B cell (primary cell): ENCODE measurements at regions not wholly inside any gene's neighbourhood (a gene's known extent, or its start where the extent isn't known, plus 50 kb on each side); places are given as distances from the start of the nearest gene placed in this dataset.
"Not testable (repeated sequence)": the region's sequence is repeated elsewhere in the genome, so short reads cannot be mapped to it uniquely, and the experiment has no call there.

Experiments
- ATAC-seq: fragments of 200-7000 bp; cut with Tn5 transposase; one replicate; pipeline ENCODE4 v1.10.0; 2021; ENCODE audit warnings: low read depth, mild to moderate bottlenecking, moderate number of reproducible peaks, moderate library complexity
- CTCF ChIA-PET: fragments of 350-600 bp; sonication (Branson Sonifier 250); formaldehyde crosslinking; loops from one replicate; lab custom pipeline; 2021; ENCODE audit warnings: antibody characterized with exemption, inconsistent platforms; lab: Charles Lee
- POLR2A ChIA-PET: fragments of 350-600 bp; sonication (Branson Sonifier 250); formaldehyde crosslinking; loops from one replicate; lab custom pipeline; 2021; ENCODE audit warnings: antibody characterized with exemption; lab: Charles Lee
- DNase-seq: peaks from one replicate; pipeline ENCODE4 v3.0.0; 2013
- H2AFZ ChIP-seq: 2 replicates; pipeline ENCODE4 v1.6.1; 2012; ENCODE audit warnings: mild to moderate bottlenecking, low read depth, low read length; ENCODE audit not compliant: insufficient read depth, poor library complexity, severe bottlenecking
- H3K27ac ChIP-seq, 2 donors: 1 replicate in 1 of 2; 2 replicates in 1 of 2; pipeline ENCODE4 v1.5.1; 2012 to 2013; ENCODE audit warnings: low read length in 2 of 2, mild to moderate bottlenecking in 2 of 2, moderate library complexity in 1 of 2
- H3K27me3 ChIP-seq, 4 experiments: fragments of 200-600 bp in 1 of 4; sonication (generic) in 1 of 4; replicated peaks in 1 of 4; 1 replicate in 2 of 4; 2 replicates in 2 of 4; pipeline versions ENCODE4 v1.6.1 to v1.7.0; 2013 to 2016; ENCODE audit warnings: low read length in 3 of 4, mild to moderate bottlenecking in 2 of 4, mixed read lengths in 1 of 4, moderate library complexity in 1 of 4; ENCODE audit not compliant: insufficient read depth in 4 of 4, control insufficient read depth in 3 of 4; ENCODE audit errors: control extremely low read depth in 1 of 4
- H3K36me3 ChIP-seq, 2 experiments: replicated peaks in 1 of 2; 1 replicate in 1 of 2; 2 replicates in 1 of 2; pipeline versions ENCODE4 v1.6.1 to v1.7.1; 2013; ENCODE audit warnings: low read length in 1 of 2; ENCODE audit not compliant: insufficient read depth in 2 of 2, control insufficient read depth in 1 of 2; ENCODE audit errors: control extremely low read depth in 1 of 2, extremely low read depth in 1 of 2
- H3K4me1 ChIP-seq, 2 donors: fragments of 200-600 bp in 1 of 2; sonication (generic) in 1 of 2; 1 replicate in 1 of 2; 2 replicates in 1 of 2; pipeline versions ENCODE4 v1.5.1 to v1.6.1; 2013 to 2017; ENCODE audit warnings: low read length in 2 of 2; ENCODE audit not compliant: control insufficient read depth in 2 of 2, insufficient read depth in 2 of 2
- H3K4me2 ChIP-seq: replicated peaks from 2 replicates; pipeline ENCODE3; 2012; ENCODE audit warnings: mild to moderate bottlenecking, low read depth, low read length; ENCODE audit not compliant: poor library complexity, severe bottlenecking
- H3K4me3 ChIP-seq, 5 experiments: fragments of 200-600 bp in 1 of 5; sonication (generic) in 1 of 5; 1 replicate in 3 of 5; 2 replicates in 2 of 5; pipeline versions ENCODE4 v1.5.1 to v1.7.0; 2011 to 2016; ENCODE audit warnings: low read length in 4 of 5, mild to moderate bottlenecking in 4 of 5, low read depth in 2 of 5, control low read depth in 1 of 5, moderate library complexity in 1 of 5; ENCODE audit not compliant: insufficient read depth in 1 of 5; ENCODE audit errors: control extremely low read depth in 1 of 5, extremely low read depth in 1 of 5
- H3K79me2 ChIP-seq: fragments of 200-600 bp; sonication (generic); one replicate; pipeline ENCODE4 v1.6.0; 2016; ENCODE audit warnings: low read length; ENCODE audit not compliant: control insufficient read depth, insufficient read depth
- H3K9ac ChIP-seq: fragments of 200-600 bp; sonication (generic); 2 replicates; pipeline ENCODE4 v1.6.1; 2017; ENCODE audit warnings: mild to moderate bottlenecking, low read length, moderate library complexity
- H3K9me3 ChIP-seq, 3 donors: one replicate each; pipeline versions ENCODE4 v1.6.1 to v1.7.1; 2013; ENCODE audit warnings: low read length in 2 of 3; ENCODE audit not compliant: control insufficient read depth in 2 of 3, insufficient read depth in 1 of 3; ENCODE audit errors: control extremely low read depth in 1 of 3
- H4K20me1 ChIP-seq: 2 replicates; pipeline ENCODE4 v1.6.0; 2012; ENCODE audit warnings: mild to moderate bottlenecking, low read length; ENCODE audit not compliant: insufficient read depth, control insufficient read depth, poor library complexity, severe bottlenecking
- H3K27ac Mint-ChIP-seq: one replicate; pipeline ENCODE4 v1.8.0; 2021; ENCODE audit warnings: mixed read lengths
- H3K27me3 Mint-ChIP-seq: one replicate; pipeline ENCODE4 v1.8.0; 2021; ENCODE audit warnings: mixed read lengths
- H3K4me1 Mint-ChIP-seq: one replicate; pipeline ENCODE4 v1.8.0; 2021; ENCODE audit warnings: mixed read lengths
- H3K4me3 Mint-ChIP-seq: one replicate; pipeline ENCODE4 v1.8.0; 2021; ENCODE audit warnings: mixed read lengths
- H3K9me3 Mint-ChIP-seq: one replicate; pipeline ENCODE4 v1.8.0; 2022; ENCODE audit warnings: mixed read lengths; ENCODE audit not compliant: insufficient read depth
- EZH2 ChIP-seq: IDR thresholded peaks from 2 replicates; pipeline ENCODE4 v1.6.1; 2012; ENCODE audit warnings: borderline replicate concordance, low read depth, mild to moderate bottlenecking, moderate library complexity, low read length; ENCODE audit not compliant: insufficient read depth, poor library complexity, severe bottlenecking
- WGBS: methylation state at CpG from one replicate; pipeline ENCODE4 v1.1.5; 2013; ENCODE audit warnings: missing lambda C conversion rate; ENCODE audit not compliant: insufficient coverage; 5-methylcytosine and 5-hydroxymethylcytosine counted together
- intact Hi-C: fragments of 100-400 bp; cut with micrococcal nuclease; formaldehyde crosslinking; loops from one replicate; pipeline ENCODE4 v1.10.0; 2022
- TF ChIP-seq, protein P1 (sequence below): fragments of 200-600 bp; IDR thresholded peaks from one replicate; pipeline ENCODE4 v1.8.0; 2022; ENCODE audit warnings: antibody characterized with exemption, mild to moderate bottlenecking

GRCh38 chr20:60789399-60789798 is 462.7 kb upstream of the CDH4 start:
- Histone ChIP-seq H3K4me3 (no peak overlapping the region), H3K9me3 (peaks cover 0 to 15% (median 0%) of the 10 kb centered on the region in 3 donors), H3K4me1 (no peaks in the 10 kb centered on the region), H3K79me2 (no peaks in the 10 kb centered on the region), H2AFZ (no peak overlapping the region), H3K27me3 (no peaks in the 10 kb centered on the region), H3K4me2 (no peak overlapping the region), H3K36me3 (no peaks in the 10 kb centered on the region), H3K27ac (no peak overlapping the region), H4K20me1 (no peaks in the 10 kb centered on the region), H3K9ac (no peak overlapping the region)
- Mint-ChIP-seq H3K27me3 (no peaks in the 10 kb centered on the region), H3K27ac (no peak overlapping the region), H3K4me1 (no peaks in the 10 kb centered on the region), H3K4me3 (no peak overlapping the region), H3K9me3 (no peaks in the 10 kb centered on the region)
- ChIA-PET POLR2A (no interaction called here), CTCF (no interaction called here)
- ATAC-seq (no peak), DNase-seq (no peak)
- no peak for TF ChIP-seq EZH2
- TF ChIP-seq, protein P1, sequence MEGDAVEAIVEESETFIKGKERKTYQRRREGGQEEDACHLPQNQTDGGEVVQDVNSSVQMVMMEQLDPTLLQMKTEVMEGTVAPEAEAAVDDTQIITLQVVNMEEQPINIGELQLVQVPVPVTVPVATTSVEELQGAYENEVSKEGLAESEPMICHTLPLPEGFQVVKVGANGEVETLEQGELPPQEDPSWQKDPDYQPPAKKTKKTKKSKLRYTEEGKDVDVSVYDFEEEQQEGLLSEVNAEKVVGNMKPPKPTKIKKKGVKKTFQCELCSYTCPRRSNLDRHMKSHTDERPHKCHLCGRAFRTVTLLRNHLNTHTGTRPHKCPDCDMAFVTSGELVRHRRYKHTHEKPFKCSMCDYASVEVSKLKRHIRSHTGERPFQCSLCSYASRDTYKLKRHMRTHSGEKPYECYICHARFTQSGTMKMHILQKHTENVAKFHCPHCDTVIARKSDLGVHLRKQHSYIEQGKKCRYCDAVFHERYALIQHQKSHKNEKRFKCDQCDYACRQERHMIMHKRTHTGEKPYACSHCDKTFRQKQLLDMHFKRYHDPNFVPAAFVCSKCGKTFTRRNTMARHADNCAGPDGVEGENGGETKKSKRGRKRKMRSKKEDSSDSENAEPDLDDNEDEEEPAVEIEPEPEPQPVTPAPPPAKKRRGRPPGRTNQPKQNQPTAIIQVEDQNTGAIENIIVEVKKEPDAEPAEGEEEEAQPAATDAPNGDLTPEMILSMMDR: no peak
- intact Hi-C loops: no loop called here
- 92% methylated on average over 10 of the region's 10 CpGs for WGBS

DNA sequence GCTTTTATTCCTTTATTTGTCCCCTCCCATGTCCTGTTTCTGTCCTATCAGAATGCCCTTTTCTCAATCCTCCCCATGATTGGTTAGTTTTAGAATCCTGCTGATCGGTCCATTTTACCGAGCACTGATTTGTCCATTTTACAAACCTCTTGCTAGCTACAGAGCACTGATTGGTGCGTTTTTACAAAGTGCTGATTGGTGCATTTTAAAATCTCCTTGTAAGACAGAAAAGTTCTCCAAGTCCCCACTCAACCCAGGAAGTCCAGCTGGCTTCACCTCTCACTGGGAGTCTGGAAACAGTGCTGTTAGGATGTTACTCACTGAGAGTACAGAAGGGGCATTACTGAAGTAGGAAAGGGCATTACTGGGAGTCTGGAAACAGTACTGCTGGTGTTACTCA is 461.7 kb upstream of the CDH4 start:
- H3K4me3 Mint-ChIP-seq, intact Hi-C loops, H3K36me3 ChIP-seq, H2AFZ ChIP-seq, ATAC-seq, H3K27ac Mint-ChIP-seq, H3K79me2 ChIP-seq, H3K4me3 ChIP-seq, H3K4me1 ChIP-seq, POLR2A ChIA-PET, H4K20me1 ChIP-seq, H3K4me1 Mint-ChIP-seq, H3K4me2 ChIP-seq, H3K27me3 Mint-ChIP-seq, H3K27ac ChIP-seq, H3K27me3 ChIP-seq, DNase-seq, CTCF ChIA-PET, H3K9me3 Mint-ChIP-seq, H3K9ac ChIP-seq: not testable (repeated sequence)
- peaks cover 0 to 15% (median 0%) of the 10 kb centered on the region in 3 donors for H3K9me3 ChIP-seq
- WGBS: no CpG with 5 or more reads among the region's 3 CpGs
